ENCODE measurements at regions not wholly inside any gene's neighbourhood (a gene's known extent, or its start where the extent isn't known, plus 50 kb on each side); places are given as distances from the start of the nearest gene placed in this dataset.

- TF ChIP-seq, protein P1, sequence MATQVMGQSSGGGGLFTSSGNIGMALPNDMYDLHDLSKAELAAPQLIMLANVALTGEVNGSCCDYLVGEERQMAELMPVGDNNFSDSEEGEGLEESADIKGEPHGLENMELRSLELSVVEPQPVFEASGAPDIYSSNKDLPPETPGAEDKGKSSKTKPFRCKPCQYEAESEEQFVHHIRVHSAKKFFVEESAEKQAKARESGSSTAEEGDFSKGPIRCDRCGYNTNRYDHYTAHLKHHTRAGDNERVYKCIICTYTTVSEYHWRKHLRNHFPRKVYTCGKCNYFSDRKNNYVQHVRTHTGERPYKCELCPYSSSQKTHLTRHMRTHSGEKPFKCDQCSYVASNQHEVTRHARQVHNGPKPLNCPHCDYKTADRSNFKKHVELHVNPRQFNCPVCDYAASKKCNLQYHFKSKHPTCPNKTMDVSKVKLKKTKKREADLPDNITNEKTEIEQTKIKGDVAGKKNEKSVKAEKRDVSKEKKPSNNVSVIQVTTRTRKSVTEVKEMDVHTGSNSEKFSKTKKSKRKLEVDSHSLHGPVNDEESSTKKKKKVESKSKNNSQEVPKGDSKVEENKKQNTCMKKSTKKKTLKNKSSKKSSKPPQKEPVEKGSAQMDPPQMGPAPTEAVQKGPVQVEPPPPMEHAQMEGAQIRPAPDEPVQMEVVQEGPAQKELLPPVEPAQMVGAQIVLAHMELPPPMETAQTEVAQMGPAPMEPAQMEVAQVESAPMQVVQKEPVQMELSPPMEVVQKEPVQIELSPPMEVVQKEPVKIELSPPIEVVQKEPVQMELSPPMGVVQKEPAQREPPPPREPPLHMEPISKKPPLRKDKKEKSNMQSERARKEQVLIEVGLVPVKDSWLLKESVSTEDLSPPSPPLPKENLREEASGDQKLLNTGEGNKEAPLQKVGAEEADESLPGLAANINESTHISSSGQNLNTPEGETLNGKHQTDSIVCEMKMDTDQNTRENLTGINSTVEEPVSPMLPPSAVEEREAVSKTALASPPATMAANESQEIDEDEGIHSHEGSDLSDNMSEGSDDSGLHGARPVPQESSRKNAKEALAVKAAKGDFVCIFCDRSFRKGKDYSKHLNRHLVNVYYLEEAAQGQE (IDR thresholded peaks at IDR 0.05; ENCODE audit: low read depth, low read length), result no peak
Observed at GRCh38 chr4:4666187-4666586, 124.3 kb upstream of the STX18 start (continued).

DNA sequence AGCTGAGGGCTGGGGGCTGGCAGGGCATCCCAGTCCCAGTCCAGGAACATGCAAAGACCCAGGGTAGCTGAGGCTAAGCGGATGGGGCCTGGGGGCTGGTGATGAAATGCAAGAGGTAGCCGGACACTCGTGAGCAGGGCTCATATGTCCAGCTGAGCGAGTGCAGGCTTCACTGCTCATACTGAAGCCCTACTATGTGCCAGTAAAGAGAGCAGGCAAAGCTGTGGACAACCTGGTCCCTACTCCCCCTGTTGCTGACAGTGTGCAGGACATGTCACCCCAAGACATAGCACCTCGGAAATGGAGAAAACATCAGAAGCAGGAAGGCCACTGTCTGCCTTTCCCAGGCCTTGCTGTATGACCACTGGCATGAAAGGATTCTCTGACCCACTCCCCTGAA lies 122.4 kb upstream of the STX18 start:
- DNase-seq (ENCODE audit: low read depth, low spot score), result no peak
- POLR2A ChIA-PET, result no interaction called here
- 67% methylated on average over 5 of the region's 5 CpGs for WGBS (ENCODE audit: insufficient coverage, insufficient replicate concordance, low lambda C conversion rate, missing lambda C conversion rate)
- SMC1A ChIA-PET (ENCODE audit: uncharacterized antibody, unreplicated experiment), result interaction anchor here (0.6 kb wide), 1 partner anchor 215 kb away, joined by 4 read pairs; no protein-coding TSS in a partner anchor
- H3K4me2 ChIP-seq (ENCODE audit: control insufficient read depth, insufficient read depth), result no peak overlapping the region
- H4K20me1 ChIP-seq (ENCODE audit: control insufficient read depth, insufficient read depth), result no peaks in the 10 kb centered on the region; the same call in 1 of the 2 replicates
- no peaks in the 10 kb centered on the region for H3K27me3 ChIP-seq (replicated peaks in 1 of 2; ENCODE audit: control insufficient read depth in 2 of 2, insufficient read depth in 2 of 2, low read length in 1 of 2)
- FAIRE-seq, result no peak
- no peak overlapping the region for H2AFZ ChIP-seq (ENCODE audit: control insufficient read depth, low read depth, low read length)
- H3K27ac ChIP-seq (ENCODE audit: control insufficient read depth, insufficient read depth), result no peak overlapping the region
- no peak for ATAC-seq
- no peaks in the 10 kb centered on the region for H3K9me3 ChIP-seq (replicated peaks; ENCODE audit: control insufficient read depth, insufficient read depth, low read length)
- CTCF ChIA-PET, result no interaction called here
- no TSS peak for BruUV-seq (replicated peaks)
- no peaks in the 10 kb centered on the region for H3K36me3 ChIP-seq (ENCODE audit: control insufficient read depth in 2 of 2, insufficient read depth in 2 of 2, low read length in 1 of 2)
- no peak overlapping the region for H3K4me3 ChIP-seq
- no peak for TF ChIP-seq ZNF622 (IDR thresholded peaks at IDR 0.05)
- H3K9ac ChIP-seq (ENCODE audit: control insufficient read depth, insufficient read depth, low read length), result no peak overlapping the region
- intact Hi-C loops (cut with micrococcal nuclease; ENCODE audit: unreplicated experiment) (no loop called here), in situ Hi-C loops (cut with MboI) (no loop called here)
- no peaks in the 10 kb centered on the region for H3K4me1 ChIP-seq (ENCODE audit: control insufficient read depth, insufficient read depth, low read length)
- no peaks in the 10 kb centered on the region for H3K79me2 ChIP-seq (ENCODE audit: control insufficient read depth, insufficient read depth, low read length)
- RAD21 ChIA-PET (ENCODE audit: unreplicated experiment), result no interaction called here

DNA sequence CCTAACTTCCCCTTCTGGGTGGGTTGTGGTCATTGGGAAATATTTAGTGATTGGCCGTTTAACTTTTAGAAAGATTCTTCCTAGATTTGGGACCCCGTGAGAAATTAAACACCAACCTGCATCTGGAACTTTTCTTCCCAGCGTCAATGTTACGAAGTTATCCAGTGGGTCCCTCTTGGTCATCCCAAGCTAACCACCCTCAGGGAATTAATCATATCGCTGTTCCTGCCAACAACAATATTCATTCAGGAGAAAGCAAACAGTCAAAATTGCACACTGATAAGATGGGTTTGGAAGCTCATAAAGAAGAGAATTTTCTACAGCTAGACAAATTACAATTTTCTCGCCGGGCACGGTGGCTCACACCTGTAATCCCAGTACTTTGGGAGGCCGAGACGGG lies 121.2 kb upstream of the STX18 start:
- in situ Hi-C loops (cut with MboI), result no loop called here
- ChIA-PET RAD21 (ENCODE audit: unreplicated experiment) (no interaction called here), CTCF (no interaction called here), POLR2A (no interaction called here), SMC1A (ENCODE audit: uncharacterized antibody, unreplicated experiment) (no interaction called here)
- no peak for FAIRE-seq
- no peak overlapping the region for H3K9ac ChIP-seq (ENCODE audit: control insufficient read depth, insufficient read depth, low read length)
- BruUV-seq (replicated peaks), result no TSS peak
- no peak for ATAC-seq
- intact Hi-C loops (cut with micrococcal nuclease; ENCODE audit: unreplicated experiment), result no loop called here
- no peak overlapping the region for H2AFZ ChIP-seq (ENCODE audit: control insufficient read depth, low read depth, low read length)
- no peaks in the 10 kb centered on the region for H3K36me3 ChIP-seq (ENCODE audit: control insufficient read depth in 2 of 2, insufficient read depth in 2 of 2, low read length in 1 of 2)
- WGBS (ENCODE audit: insufficient coverage, insufficient replicate concordance, low lambda C conversion rate, missing lambda C conversion rate), result 96% methylated on average over 10 of the region's 10 CpGs
- H3K4me3 ChIP-seq, result no peak overlapping the region
- H3K4me2 ChIP-seq (ENCODE audit: control insufficient read depth, insufficient read depth), result no peak overlapping the region
- no peaks in the 10 kb centered on the region; the same call in 1 of the 2 replicates for H4K20me1 ChIP-seq (ENCODE audit: control insufficient read depth, insufficient read depth)
- no peak overlapping the region for H3K27ac ChIP-seq (ENCODE audit: control insufficient read depth, insufficient read depth)
- no peak for DNase-seq (ENCODE audit: low read depth, low spot score)
- no peaks in the 10 kb centered on the region for H3K27me3 ChIP-seq (replicated peaks in 1 of 2; ENCODE audit: control insufficient read depth in 2 of 2, insufficient read depth in 2 of 2, low read length in 1 of 2)
- H3K79me2 ChIP-seq (ENCODE audit: control insufficient read depth, insufficient read depth, low read length), result no peaks in the 10 kb centered on the region
- no peaks in the 10 kb centered on the region; the same call in 2 of the 3 replicates for H3K9me3 ChIP-seq (replicated peaks; ENCODE audit: control insufficient read depth, insufficient read depth, low read length)
- H3K4me1 ChIP-seq (ENCODE audit: control insufficient read depth, insufficient read depth, low read length), result no peaks in the 10 kb centered on the region
- TF ChIP-seq TARDBP (IDR thresholded peaks at IDR 0.05; ENCODE audit: borderline replicate concordance) (no peak), PBX3 (IDR thresholded peaks at IDR 0.05; ENCODE audit: insufficient replicate concordance, low read depth, low read length) (no peak), RELB (IDR thresholded peaks at IDR 0.05; ENCODE audit: low read depth) (no peak), SRF (IDR thresholded peaks at IDR 0.05; ENCODE audit: low read depth in 2 of 2, low read length in 2 of 2) (no peak), KAT2A (conservative IDR thresholded peaks at IDR 0.05; ENCODE audit: control insufficient read depth, low read depth, low read length) (no peak), NFIC (IDR thresholded peaks at IDR 0.05; ENCODE audit: low read depth, low read length) (no peak), GATAD2B (conservative IDR thresholded peaks at IDR 0.05; ENCODE audit: low read depth) (no peak), ESRRA (IDR thresholded peaks at IDR 0.05; ENCODE audit: low read length) (no peak), MEF2A (IDR thresholded peaks at IDR 0.05; ENCODE audit: insufficient read depth, low read depth, low read length) (no peak)

Data from GM12878 (cell line).